ENCODE measurements at regions not wholly inside any gene's neighbourhood (a gene's known extent, or its start where the extent isn't known, plus 50 kb on each side); places are given as distances from the start of the nearest gene placed in this dataset.
A peak's percentile ranks its signal among the peaks of the same experiment; 100 is the strongest.

- no peak for DNase-seq
Observed at GRCh38 chr3:168570404-168571155, 474.9 kb upstream of the GOLIM4 start.

GRCh38 chr3:168558728-168559411 is 463.1 kb upstream of the GOLIM4 start:
- DNase-seq, result no peak

- no peak for DNase-seq
Observed at GRCh38 chr3:168552251-168552650, 456.5 kb upstream of the GOLIM4 start.

GRCh38 chr3:168548719-168549118 is 453.0 kb upstream of the GOLIM4 start:
- no peak for DNase-seq

GRCh38 chr3:168546707-168547106 is 451.0 kb upstream of the GOLIM4 start:
- no peak for DNase-seq

- no peak for DNase-seq
Observed at GRCh38 chr3:168545591-168545990, 449.9 kb upstream of the GOLIM4 start.

GRCh38 chr3:168544097-168544957 is 448.6 kb upstream of the GOLIM4 start:
- DNase-seq, result no peak

- DNase-seq, result no peak
Observed at GRCh38 chr3:168540726-168541125, 445.0 kb upstream of the GOLIM4 start.

- no peak for DNase-seq
Observed at GRCh38 chr3:168539909-168540308, 444.2 kb upstream of the GOLIM4 start.

GRCh38 chr3:168534761-168535160 is 439.0 kb upstream of the GOLIM4 start:
- DNase-seq, result no peak

- no peak for DNase-seq
Observed at GRCh38 chr3:168533600-168533999, 437.9 kb upstream of the GOLIM4 start.

GRCh38 chr3:168532135-168532534 is 436.4 kb upstream of the GOLIM4 start:
- no peak for DNase-seq

- DNase-seq, result no peak
Observed at GRCh38 chr3:168531116-168531515, 435.4 kb upstream of the GOLIM4 start.

- no peak for DNase-seq
Observed at GRCh38 chr3:168524129-168524528, 428.4 kb upstream of the GOLIM4 start.

- DNase-seq, result peak; percentile 19
Observed at GRCh38 chr3:168517249-168518071, 421.7 kb upstream of the GOLIM4 start.

- no peak for DNase-seq
Observed at GRCh38 chr3:168514252-168514651, 418.5 kb upstream of the GOLIM4 start.

GRCh38 chr3:168512802-168513201 is 417.1 kb upstream of the GOLIM4 start:
- DNase-seq, result no peak

GRCh38 chr3:168511428-168512014 is 415.8 kb upstream of the GOLIM4 start:
- DNase-seq, result peak; percentile 19

GRCh38 chr3:168506589-168506988 is 410.9 kb upstream of the GOLIM4 start:
- no peak for DNase-seq

- no peak for DNase-seq
Observed at GRCh38 chr3:168501570-168501969, 405.8 kb upstream of the GOLIM4 start.

GRCh38 chr3:168498194-168498593 is 402.5 kb upstream of the GOLIM4 start:
- DNase-seq, result no peak

GRCh38 chr3:168497741-168498140 is 402.0 kb upstream of the GOLIM4 start:
- DNase-seq, result no peak
